Colonic mucosa (tissue), 4 donors: ENCODE measurements at regions not wholly inside any gene's neighbourhood (a gene's known extent, or its start where the extent isn't known, plus 50 kb on each side); places are given as distances from the start of the nearest gene placed in this dataset.

ENCODE experiments used
- DNase-seq: peaks from one replicate; pipeline ENCODE4 v3.0.0-alpha.2; 2020
- H3K27ac ChIP-seq: fragments of 200-600 bp; one replicate; pipeline ENCODE4 v1.8.0; 2021
- H3K27me3 ChIP-seq: fragments of 200-600 bp; one replicate; pipeline ENCODE4 v1.8.0; 2021
- H3K36me3 ChIP-seq: fragments of 200-600 bp; one replicate; pipeline ENCODE4 v1.8.0; 2021
- H3K4me1 ChIP-seq: fragments of 200-600 bp; one replicate; pipeline ENCODE4 v1.8.0; 2021; ENCODE audit warnings: mild to moderate bottlenecking
- H3K4me3 ChIP-seq: fragments of 200-600 bp; one replicate; pipeline ENCODE4 v1.8.0; 2021
- H3K9ac ChIP-seq, 2 donors: one replicate each; pipeline ENCODE4 v1.7.0; 2013; ENCODE audit warnings: control low read depth in 2 of 2, low read depth in 2 of 2, low read length in 2 of 2
- H3K9me3 ChIP-seq: fragments of 200-600 bp; one replicate; pipeline ENCODE4 v1.8.0; 2021
- CTCF ChIP-seq: fragments of 200-600 bp; IDR thresholded peaks from one replicate; pipeline ENCODE4 v1.8.0; 2022; ENCODE audit warnings: antibody characterized with exemption, mild to moderate bottlenecking
- intact Hi-C: fragments of 100-400 bp; cut with DNase I; formaldehyde crosslinking; loops from one replicate; pipeline ENCODE4 v1.14.1; 2022
- donor health status: healthy.
- donor health status: DM: no; HTN: no; CAD: no.
- donor health status: DM: no; HTN: no; CAD: no.

- DNase-seq, result no peak
- Histone ChIP-seq H3K27ac (no peak overlapping the region), H3K36me3 (no peaks in the 10 kb centered on the region), H3K9me3 (no peaks in the 10 kb centered on the region), H3K9ac (no peak overlapping the region), H3K27me3 (no peaks in the 10 kb centered on the region), H3K4me1 (no peaks in the 10 kb centered on the region), H3K4me3 (no peak overlapping the region)
- intact Hi-C loops, result no loop called here
- TF ChIP-seq CTCF, result no peak
Measured at GRCh38 chr18:40653682-40654081, 1301.4 kb upstream of the PIK3C3 start.

GRCh38 chr18:40652321-40652720, 1302.7 kb upstream of the PIK3C3 start:
- intact Hi-C loops, result no loop called here
- no peak overlapping the region for H3K4me3 ChIP-seq
- H3K27me3 ChIP-seq, result no peaks in the 10 kb centered on the region
- no peaks in the 10 kb centered on the region for H3K36me3 ChIP-seq
- no peak overlapping the region for H3K9ac ChIP-seq
- DNase-seq, result no peak
- TF ChIP-seq CTCF, result no peak
- H3K9me3 ChIP-seq, result no peaks in the 10 kb centered on the region
- no peak overlapping the region for H3K27ac ChIP-seq
- no peaks in the 10 kb centered on the region for H3K4me1 ChIP-seq

- Histone ChIP-seq H3K36me3 (no peaks in the 10 kb centered on the region), H3K9ac (no peak overlapping the region), H3K27me3 (no peaks in the 10 kb centered on the region), H3K4me1 (no peaks in the 10 kb centered on the region), H3K9me3 (no peaks in the 10 kb centered on the region), H3K27ac (no peak overlapping the region), H3K4me3 (no peak overlapping the region)
- no peak for TF ChIP-seq CTCF
- intact Hi-C loops, result no loop called here
- no peak for DNase-seq
Measured at GRCh38 chr18:40651163-40651562, 1303.9 kb upstream of the PIK3C3 start.

GRCh38 chr18:40642692-40643229, 1312.3 kb upstream of the PIK3C3 start:
- TF ChIP-seq CTCF, result no peak
- no peaks in the 10 kb centered on the region for H3K36me3 ChIP-seq
- no peak overlapping the region for H3K9ac ChIP-seq
- no peak overlapping the region for H3K27ac ChIP-seq
- no peak for DNase-seq
- intact Hi-C loops, result no loop called here
- H3K9me3 ChIP-seq, result no peaks in the 10 kb centered on the region
- no peak overlapping the region for H3K4me3 ChIP-seq
- H3K4me1 ChIP-seq, result no peaks in the 10 kb centered on the region
- H3K27me3 ChIP-seq, result no peaks in the 10 kb centered on the region

- Histone ChIP-seq H3K27me3 (no peaks in the 10 kb centered on the region), H3K4me3 (no peak overlapping the region), H3K27ac (no peak overlapping the region), H3K9ac (no peak overlapping the region), H3K9me3 (no peaks in the 10 kb centered on the region), H3K4me1 (no peaks in the 10 kb centered on the region), H3K36me3 (no peaks in the 10 kb centered on the region)
- no peak for TF ChIP-seq CTCF
- intact Hi-C loops, result no loop called here
- DNase-seq, result no peak
Measured at GRCh38 chr18:40631319-40631718, 1323.7 kb upstream of the PIK3C3 start.
